NCI-H1436 (cell line): ENCODE measurements at regions not wholly inside any gene's neighbourhood (a gene's known extent, or its start where the extent isn't known, plus 50 kb on each side); places are given as distances from the start of the nearest gene placed in this dataset.

Source experiments
- DNase-seq: peaks from one replicate; lab custom pipeline; 2025; lab: John Stamatoyannopoulos, UW

GRCh38 chr2:66962716-66963115 is 434.4 kb upstream of the ETAA1 start:
- no peak for DNase-seq

- DNase-seq: no peak
Measured at GRCh38 chr2:66966631-66967030, 430.5 kb upstream of the ETAA1 start.

GRCh38 chr2:66968946-66969345 is 428.2 kb upstream of the ETAA1 start:
- no peak for DNase-seq

GRCh38 chr2:66981074-66981473 is 416.1 kb upstream of the ETAA1 start:
- no peak for DNase-seq

- no peak for DNase-seq
Measured at GRCh38 chr2:66982766-66983165, 414.4 kb upstream of the ETAA1 start.

GRCh38 chr2:66984864-66985263 is 412.3 kb upstream of the ETAA1 start:
- DNase-seq: no peak

GRCh38 chr2:66985906-66986305 is 411.2 kb upstream of the ETAA1 start:
- no peak for DNase-seq

GRCh38 chr2:66987733-66988132 is 409.4 kb upstream of the ETAA1 start:
- no peak for DNase-seq

- DNase-seq: no peak
Measured at GRCh38 chr2:66994654-66995053, 402.5 kb upstream of the ETAA1 start.

- DNase-seq: no peak
Measured at GRCh38 chr2:66995636-66996035, 401.5 kb upstream of the ETAA1 start.

- DNase-seq: no peak
Measured at GRCh38 chr2:67002618-67003371, 394.3 kb upstream of the ETAA1 start.

- no peak for DNase-seq
Measured at GRCh38 chr2:67006373-67006960, 390.7 kb upstream of the ETAA1 start.

- no peak for DNase-seq
Measured at GRCh38 chr2:67008155-67008554, 389.0 kb upstream of the ETAA1 start.

GRCh38 chr2:67012165-67012564 is 385.0 kb upstream of the ETAA1 start:
- no peak for DNase-seq

GRCh38 chr2:67013821-67014220 is 383.3 kb upstream of the ETAA1 start:
- DNase-seq: no peak

- DNase-seq: no peak
Measured at GRCh38 chr2:67015681-67016080, 381.5 kb upstream of the ETAA1 start.

GRCh38 chr2:67018301-67018700 is 378.8 kb upstream of the ETAA1 start:
- no peak for DNase-seq

- no peak for DNase-seq
Measured at GRCh38 chr2:67032076-67032475, 365.1 kb upstream of the ETAA1 start.

GRCh38 chr2:67036444-67036843 is 360.7 kb upstream of the ETAA1 start:
- DNase-seq: no peak

GRCh38 chr2:67037655-67038054 is 359.5 kb upstream of the ETAA1 start:
- peak; percentile 52 for DNase-seq

GRCh38 chr2:67038195-67038594 is 358.9 kb upstream of the ETAA1 start:
- no peak for DNase-seq

GRCh38 chr2:67039058-67039457 is 358.1 kb upstream of the ETAA1 start:
- DNase-seq: no peak

- DNase-seq: no peak
Measured at GRCh38 chr2:67039517-67040103, 357.5 kb upstream of the ETAA1 start.

GRCh38 chr2:67041051-67041450 is 356.1 kb upstream of the ETAA1 start:
- DNase-seq: no peak
